BLaER1 treated with 17β-estradiol and CSF1 and Interleukin-3, amounts not matched to agents 10 nM and 100 nM (cell line): ENCODE measurements at regions not wholly inside any gene's neighbourhood (a gene's known extent, or its start where the extent isn't known, plus 50 kb on each side); places are given as distances from the start of the nearest gene placed in this dataset.

Experiments
- H3K27ac ChIP-seq, 11 experiments: shearing (Covaris generic); formaldehyde crosslinking; 2 replicates each; pipeline ENCODE4 v1.8.1; 2022
- H3K27me3 ChIP-seq, 11 experiments: shearing (Covaris generic); formaldehyde crosslinking; 2 replicates each; pipeline ENCODE4 v1.8.1; 2022
- H3K36me3 ChIP-seq, 11 experiments: shearing (Covaris generic); formaldehyde crosslinking; 2 replicates each; pipeline ENCODE4 v1.8.1; 2022
- H3K4me1 ChIP-seq, 10 experiments: shearing (Covaris generic); formaldehyde crosslinking; 2 replicates each; pipeline ENCODE4 v1.8.1; 2022
- H3K4me2 ChIP-seq, 11 experiments: shearing (Covaris generic); formaldehyde crosslinking; 2 replicates each; pipeline ENCODE4 v1.8.1; 2022
- H3K4me3 ChIP-seq, 10 experiments: shearing (Covaris generic); formaldehyde crosslinking; 2 replicates each; pipeline ENCODE4 v1.8.1; 2022
- H3K9ac ChIP-seq, 11 experiments: shearing (Covaris generic); formaldehyde crosslinking; 2 replicates each; pipeline ENCODE4 v1.8.1; 2022
- H3K9me3 ChIP-seq, 11 experiments: shearing (Covaris generic); formaldehyde crosslinking; replicated peaks in 1 of 11; 2 replicates each; pipeline ENCODE4 v1.8.1; 2022
- H4K20me1 ChIP-seq, 11 experiments: shearing (Covaris generic); formaldehyde crosslinking; 2 replicates each; pipeline ENCODE4 v1.8.1; 2022
- Cebpa-rat ChIP-seq, 11 experiments: shearing (Covaris generic); IDR thresholded peaks; 2 replicates each; pipeline ENCODE4 v1.8.1; 2022

GRCh38 chr18:42183746-42184145, 228.7 kb downstream of the PIK3C3 start:
- peak overlapping the region in 2 of 11 experiments; percentile 22 to 27; a peak in 1 of 22 replicates for H3K4me2 ChIP-seq
- H3K4me3 ChIP-seq = no peak overlapping the region
- H3K4me1 ChIP-seq = peaks cover 19 to 41% (median 30%) of the 10 kb centered on the region in 10 experiments
- no peak overlapping the region for H3K9ac ChIP-seq
- no peaks in the 10 kb centered on the region for H3K36me3 ChIP-seq
- H4K20me1 ChIP-seq = no peaks in the 10 kb centered on the region
- H3K27me3 ChIP-seq = no peaks in the 10 kb centered on the region
- H3K9me3 ChIP-seq = peaks cover 0 to 9% (median 0%) of the 10 kb centered on the region in 11 experiments; a peak in 4 of 22 replicates
- no peak for TF ChIP-seq Cebpa-rat (IDR thresholded peaks at IDR 0.05)
- no peak overlapping the region for H3K27ac ChIP-seq

DNA sequence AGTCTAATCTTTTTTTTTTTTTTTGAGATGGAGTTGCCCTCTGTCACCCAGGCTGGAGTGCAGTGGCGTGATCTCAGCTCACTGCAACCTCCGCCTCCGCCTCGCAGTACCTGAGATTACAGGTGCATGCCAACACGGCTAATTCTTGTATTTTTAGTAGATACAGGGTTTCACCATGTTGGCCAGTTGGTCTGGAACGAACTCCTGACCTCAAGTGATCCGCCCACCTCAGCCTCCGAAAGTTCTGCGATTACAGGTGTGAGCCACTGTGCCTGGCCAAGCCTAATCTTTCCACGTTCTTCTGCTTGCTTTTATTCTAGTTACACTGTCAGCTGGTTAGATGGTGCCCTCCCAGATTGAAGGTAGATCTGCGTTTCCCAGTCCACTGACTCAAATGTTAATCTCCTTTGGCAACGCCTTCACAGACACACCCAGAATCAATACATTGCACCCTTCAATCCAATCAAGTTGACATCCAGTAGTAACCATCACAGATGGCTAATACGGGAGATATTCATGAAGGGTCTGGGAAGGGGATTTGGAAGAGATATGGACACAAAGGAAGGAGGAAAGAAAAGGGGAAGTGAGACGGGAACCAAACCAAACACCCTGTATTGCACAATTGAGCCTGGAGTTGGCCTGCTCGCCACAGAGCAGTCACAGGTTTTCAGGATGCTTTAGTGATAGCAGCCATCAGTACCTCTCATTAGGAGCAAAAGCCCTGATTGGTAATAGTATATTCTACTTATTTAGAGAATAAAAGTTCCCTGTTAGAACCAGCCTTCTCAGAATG, 229.8 kb downstream of the PIK3C3 start:
- no peaks in the 10 kb centered on the region for H4K20me1 ChIP-seq
- H3K9ac ChIP-seq = no peak overlapping the region
- peak overlapping the region in 9 of 11 experiments; percentile 3 to 52 (median 22); a peak in 13 of 22 replicates for H3K4me2 ChIP-seq
- H3K9me3 ChIP-seq = peaks cover 0 to 17% (median 9%) of the 10 kb centered on the region in 11 experiments; a peak in 17 of 22 replicates
- H3K27ac ChIP-seq = no peak overlapping the region
- H3K27me3 ChIP-seq = no peaks in the 10 kb centered on the region
- H3K36me3 ChIP-seq = 0 out of 22 replicates have a peak, but pooled peaks cover 0 to 1% (median 0%) of the 10 kb centered on the region in 11 experiments
- peaks cover 19 to 45% (median 38%) of the 10 kb centered on the region in 10 experiments for H3K4me1 ChIP-seq
- no peak overlapping the region for H3K4me3 ChIP-seq
- TF ChIP-seq Cebpa-rat (IDR thresholded peaks at IDR 0.05) = peak in 9 of 11 experiments; percentile 26 to 84 (median 64); a peak in 9 of 22 replicates

DNA sequence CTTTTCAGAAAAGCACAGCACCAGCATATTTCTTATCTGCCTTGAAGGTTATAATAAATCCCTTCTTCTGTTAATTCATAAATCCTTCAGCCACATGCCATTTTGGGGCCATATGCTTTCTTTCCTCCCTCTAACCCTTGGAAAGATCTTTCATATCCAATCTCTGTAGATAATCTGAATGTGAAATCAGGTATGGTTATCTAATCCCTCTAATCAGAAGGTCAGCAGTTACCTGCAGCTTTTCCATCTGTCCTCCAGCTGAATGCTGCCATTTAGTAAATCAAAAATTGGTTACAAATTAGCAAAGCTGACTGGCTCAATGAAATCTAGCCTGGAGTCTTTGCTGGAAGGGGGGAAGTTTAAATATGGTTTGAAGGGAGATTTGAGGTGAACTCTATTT, 230.5 kb downstream of the PIK3C3 start:
- H3K9ac ChIP-seq = no peak overlapping the region
- no peak overlapping the region for H3K4me3 ChIP-seq
- TF ChIP-seq Cebpa-rat (IDR thresholded peaks at IDR 0.05) = peak in 1 of 11 experiments; percentile 2; a peak in 2 of 22 replicates
- peak overlapping the region in 9 of 11 experiments; percentile 3 to 52 (median 22); a peak in 12 of 22 replicates for H3K4me2 ChIP-seq
- peaks cover 19 to 47% (median 38%) of the 10 kb centered on the region in 10 experiments for H3K4me1 ChIP-seq
- no peaks in the 10 kb centered on the region for H3K27me3 ChIP-seq
- no peaks in the 10 kb centered on the region for H4K20me1 ChIP-seq
- 0 out of 22 replicates have a peak, but pooled peaks cover 0 to 4% (median 0%) of the 10 kb centered on the region in 11 experiments for H3K36me3 ChIP-seq
- peaks cover 0 to 23% (median 15%) of the 10 kb centered on the region in 11 experiments; a peak in 18 of 22 replicates for H3K9me3 ChIP-seq
- H3K27ac ChIP-seq = no peak overlapping the region

- H3K4me1 ChIP-seq = peaks cover 19 to 49% (median 42%) of the 10 kb centered on the region in 10 experiments
- no peak overlapping the region for H3K4me3 ChIP-seq
- H3K27ac ChIP-seq = peak overlapping the region in 5 of 11 experiments; percentile 21 to 70 (median 56); a peak in 9 of 22 replicates
- H4K20me1 ChIP-seq = no peaks in the 10 kb centered on the region
- H3K27me3 ChIP-seq = no peaks in the 10 kb centered on the region
- H3K9ac ChIP-seq = peak overlapping the region in 2 of 11 experiments; percentile 45 to 59; a peak in 5 of 22 replicates
- TF ChIP-seq Cebpa-rat (IDR thresholded peaks at IDR 0.05) = no peak
- peaks cover 0 to 36% (median 24%) of the 10 kb centered on the region in 11 experiments; a peak in 18 of 22 replicates for H3K9me3 ChIP-seq
- 0 out of 22 replicates have a peak, but pooled peaks cover 0 to 4% (median 0%) of the 10 kb centered on the region in 11 experiments for H3K36me3 ChIP-seq
- H3K4me2 ChIP-seq = peak overlapping the region in 10 of 11 experiments; percentile 11 to 89 (median 61); a peak in 19 of 22 replicates
Measured at GRCh38 chr18:42187611-42188380, 232.8 kb downstream of the PIK3C3 start.

DNA sequence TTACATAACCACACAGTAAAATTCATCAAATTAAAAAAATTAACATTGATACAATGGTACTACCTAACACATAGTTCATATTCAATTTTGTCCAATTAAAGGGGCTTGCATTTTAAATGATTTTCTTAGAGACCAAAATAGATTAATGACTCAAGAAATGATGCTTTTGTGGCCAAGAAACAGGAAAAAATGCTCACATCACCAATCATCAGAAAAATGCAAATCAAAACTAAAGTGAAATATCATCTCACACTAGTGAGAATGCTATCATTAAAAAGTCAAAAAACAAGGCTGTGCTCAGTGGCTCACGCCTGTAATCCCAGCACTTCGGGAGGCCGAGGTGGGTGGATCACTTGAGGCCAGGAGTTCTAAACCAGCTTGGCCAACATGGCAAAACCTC, 235.6 kb downstream of the PIK3C3 start:
- Histone ChIP-seq H3K27me3 (no peaks in the 10 kb centered on the region), H3K4me2 (peak overlapping the region in 1 of 11 experiments; percentile 16; a peak in 1 of 22 replicates), H3K4me3 (no peak overlapping the region), H3K4me1 (peaks cover under 1 to 47% (median 33%) of the 10 kb centered on the region in 10 experiments; a peak in 18 of 20 replicates), H3K9me3 (peaks cover 0 to 30% (median 20%) of the 10 kb centered on the region in 11 experiments; a peak in 18 of 22 replicates), H3K9ac (no peak overlapping the region), H3K36me3 (0 out of 22 replicates have a peak, but pooled peaks cover 0 to 4% (median 0%) of the 10 kb centered on the region in 11 experiments), H3K27ac (no peak overlapping the region), H4K20me1 (no peaks in the 10 kb centered on the region)
- TF ChIP-seq Cebpa-rat (IDR thresholded peaks at IDR 0.05) = no peak

- H3K9ac ChIP-seq = no peak overlapping the region
- no peak for TF ChIP-seq Cebpa-rat (IDR thresholded peaks at IDR 0.05)
- H3K4me1 ChIP-seq = peaks cover 0 to 32% (median 20%) of the 10 kb centered on the region in 10 experiments; a peak in 17 of 20 replicates
- H3K36me3 ChIP-seq = 0 out of 22 replicates have a peak, but pooled peaks cover 0 to 4% (median 0%) of the 10 kb centered on the region in 11 experiments
- no peak overlapping the region for H3K4me3 ChIP-seq
- peak overlapping the region in 3 of 11 experiments; percentile 4 to 18 (median 8); a peak in 2 of 22 replicates for H3K4me2 ChIP-seq
- no peaks in the 10 kb centered on the region for H3K27me3 ChIP-seq
- H3K27ac ChIP-seq = no peak overlapping the region
- H3K9me3 ChIP-seq = peaks cover 0 to 29% (median 20%) of the 10 kb centered on the region in 11 experiments; a peak in 18 of 22 replicates
- H4K20me1 ChIP-seq = no peaks in the 10 kb centered on the region
Measured at GRCh38 chr18:42192251-42193248, 237.5 kb downstream of the PIK3C3 start.

GRCh38 chr18:42196651-42197050, 241.6 kb downstream of the PIK3C3 start:
- H3K4me1 ChIP-seq = peaks cover 0 to 9% (median 2%) of the 10 kb centered on the region in 10 experiments; a peak in 5 of 20 replicates
- H3K4me2 ChIP-seq = no peak overlapping the region
- H3K4me3 ChIP-seq = no peak overlapping the region
- H3K27me3 ChIP-seq = no peaks in the 10 kb centered on the region
- no peak for TF ChIP-seq Cebpa-rat (IDR thresholded peaks at IDR 0.05)
- H3K27ac ChIP-seq = no peak overlapping the region
- H4K20me1 ChIP-seq = no peaks in the 10 kb centered on the region
- no peaks in the 10 kb centered on the region for H3K36me3 ChIP-seq
- peaks cover 0 to 5% (median 0%) of the 10 kb centered on the region in 11 experiments; a peak in 4 of 22 replicates for H3K9me3 ChIP-seq
- H3K9ac ChIP-seq = no peak overlapping the region
